Keratinocyte (primary cell): ENCODE measurements at regions not wholly inside any gene's neighbourhood (a gene's known extent, or its start where the extent isn't known, plus 50 kb on each side); places are given as distances from the start of the nearest gene placed in this dataset.

Experiments used
- EZH2 ChIP-seq: IDR thresholded peaks from one replicate; pipeline ENCODE4 v1.6.1; 2012; ENCODE audit warnings: inconsistent platforms, mild to moderate bottlenecking, low read length, moderate library complexity
- TF ChIP-seq, protein P1 (sequence below), 3 experiments: IDR thresholded peaks in 1 of 3; conservative IDR thresholded peaks in 1 of 3; optimal IDR thresholded peaks in 1 of 3; 2 replicates in 2 of 3; 3 replicates in 1 of 3; pipeline versions ENCODE3 to v1.5.1; 2011; ENCODE audit warnings: low read length in 3 of 3, mild to moderate bottlenecking in 3 of 3, moderate library complexity in 2 of 3, control low read depth in 1 of 3, inconsistent platforms in 1 of 3; ENCODE audit not compliant: insufficient read depth in 2 of 3; ENCODE audit errors: extremely low read depth in 1 of 3

DNA sequence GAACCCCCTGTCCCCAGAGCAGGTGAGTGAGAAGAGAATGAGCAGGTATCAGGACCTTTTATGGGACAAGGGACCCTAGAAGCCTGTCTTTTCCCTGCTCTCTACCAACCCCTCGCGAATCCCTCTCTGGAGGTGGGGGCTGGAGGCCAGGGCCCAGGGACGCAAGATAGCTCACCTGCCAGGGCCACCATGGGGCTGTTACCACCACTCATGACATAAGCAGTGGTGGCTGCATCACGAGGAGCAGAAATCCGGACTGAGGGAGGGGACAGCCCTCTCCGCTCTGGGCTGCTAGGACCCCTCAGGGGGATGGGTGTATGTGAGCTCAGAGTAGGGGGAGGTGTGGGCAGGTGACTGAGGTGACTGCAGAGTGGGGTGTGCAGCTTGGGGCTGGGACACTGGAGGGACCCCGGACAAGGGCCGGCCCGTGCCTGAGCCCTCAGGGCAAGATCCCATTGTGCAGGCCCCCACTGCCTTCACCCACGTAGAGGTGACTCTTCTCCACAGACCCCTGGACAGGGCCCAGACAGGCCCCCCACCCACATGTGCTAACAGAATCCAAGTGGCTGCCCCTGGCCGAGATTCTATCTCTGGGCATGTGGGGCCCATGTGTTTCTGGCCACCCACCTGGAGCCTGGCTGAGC, 190.6 kb downstream of the TBC1D2B start:
- TF ChIP-seq, protein P1, sequence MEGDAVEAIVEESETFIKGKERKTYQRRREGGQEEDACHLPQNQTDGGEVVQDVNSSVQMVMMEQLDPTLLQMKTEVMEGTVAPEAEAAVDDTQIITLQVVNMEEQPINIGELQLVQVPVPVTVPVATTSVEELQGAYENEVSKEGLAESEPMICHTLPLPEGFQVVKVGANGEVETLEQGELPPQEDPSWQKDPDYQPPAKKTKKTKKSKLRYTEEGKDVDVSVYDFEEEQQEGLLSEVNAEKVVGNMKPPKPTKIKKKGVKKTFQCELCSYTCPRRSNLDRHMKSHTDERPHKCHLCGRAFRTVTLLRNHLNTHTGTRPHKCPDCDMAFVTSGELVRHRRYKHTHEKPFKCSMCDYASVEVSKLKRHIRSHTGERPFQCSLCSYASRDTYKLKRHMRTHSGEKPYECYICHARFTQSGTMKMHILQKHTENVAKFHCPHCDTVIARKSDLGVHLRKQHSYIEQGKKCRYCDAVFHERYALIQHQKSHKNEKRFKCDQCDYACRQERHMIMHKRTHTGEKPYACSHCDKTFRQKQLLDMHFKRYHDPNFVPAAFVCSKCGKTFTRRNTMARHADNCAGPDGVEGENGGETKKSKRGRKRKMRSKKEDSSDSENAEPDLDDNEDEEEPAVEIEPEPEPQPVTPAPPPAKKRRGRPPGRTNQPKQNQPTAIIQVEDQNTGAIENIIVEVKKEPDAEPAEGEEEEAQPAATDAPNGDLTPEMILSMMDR (optimal IDR thresholded peaks at IDR 0.05 in 1 of 3, IDR thresholded peaks at IDR 0.05 in 1 of 3, conservative IDR thresholded peaks at IDR 0.05 in 1 of 3; ENCODE audit: extremely low read depth in 1 of 3, insufficient read depth in 2 of 3, low read length in 3 of 3): no peak
- TF ChIP-seq EZH2: no peak
